Panc1 (cell line): ENCODE measurements at regions not wholly inside any gene's neighbourhood (a gene's known extent, or its start where the extent isn't known, plus 50 kb on each side); places are given as distances from the start of the nearest gene placed in this dataset.

Source experiments
- ATAC-seq: fragments of 200-7000 bp; cut with Tn5 transposase; 2 replicates; pipeline ENCODE4 v1.9.1; 2020; ENCODE audit warnings: mild to moderate bottlenecking, moderate library complexity
- BruUV-seq: library from RNA; stranded (reverse); fragments of 400-500 nt; replicated peaks from 2 replicates; lab custom pipeline; 2021; lab: Mats Ljungman, UMichigan
- CTCF ChIA-PET: fragments of 300-600 bp; sonication (Branson Sonifier 250); formaldehyde crosslinking; loops from one replicate; lab custom pipeline; 2022; ENCODE audit warnings: antibody characterized with exemption; lab: Charles Lee
- POLR2A ChIA-PET: fragments of 300-600 bp; sonication (Branson Sonifier 250); formaldehyde crosslinking; loops from one replicate; lab custom pipeline; 2022; ENCODE audit warnings: antibody characterized with exemption; lab: Charles Lee
- DNase-seq: peaks from one replicate; pipeline ENCODE4 v3.0.0-alpha.2; 2010; ENCODE audit warnings: low read depth, low spot score
- H3K27ac ChIP-seq: 2 replicates; pipeline ENCODE4 v1.5.1; 2011; ENCODE audit warnings: mild to moderate bottlenecking, low read length, inconsistent platforms
- H3K27me3 ChIP-seq: fragments of 200-500 bp; sonication (Bioruptor generic); 2 replicates; pipeline ENCODE4 v1.6.0; 2014; ENCODE audit warnings: low read length, inconsistent platforms; ENCODE audit not compliant: control insufficient read depth, insufficient read depth
- H3K36me3 ChIP-seq: fragments of 200-500 bp; sonication (Bioruptor generic); 2 replicates; pipeline ENCODE4 v1.5.1; 2014; ENCODE audit warnings: inconsistent platforms, mild to moderate bottlenecking, low read length, moderate library complexity; ENCODE audit not compliant: control insufficient read depth, insufficient read depth
- H3K4me1 ChIP-seq: 2 replicates; pipeline ENCODE4 v1.5.1; 2011; ENCODE audit warnings: inconsistent platforms, mild to moderate bottlenecking, low read length, moderate library complexity; ENCODE audit not compliant: control insufficient read depth, insufficient read depth
- H3K4me3 ChIP-seq, 2 experiments: 2 replicates each; pipeline ENCODE4 v1.5.1; 2011 to 2012; ENCODE audit warnings: low read depth in 2 of 2, low read length in 2 of 2, mild to moderate bottlenecking in 2 of 2, inconsistent platforms in 1 of 2, moderate library complexity in 1 of 2
- H3K9me3 ChIP-seq: fragments of 200-500 bp; sonication (Bioruptor generic); 2 replicates; pipeline ENCODE4 v1.5.1; 2014; ENCODE audit warnings: low read depth, mild to moderate bottlenecking, inconsistent platforms, low read length, moderate library complexity; ENCODE audit not compliant: control insufficient read depth, insufficient read depth
- CTCF ChIP-seq: fragments of 450-650 bp; IDR thresholded peaks from 2 replicates; pipeline ENCODE4 v1.5.1; 2017; ENCODE audit warnings: mild to moderate bottlenecking
- POLR2AphosphoS5 ChIP-seq: IDR thresholded peaks from 2 replicates; pipeline ENCODE4 v1.6.1; 2012; ENCODE audit warnings: mild to moderate bottlenecking, low read depth, low read length, moderate library complexity
- REST ChIP-seq, 2 experiments: IDR thresholded peaks; 2 replicates each; pipeline ENCODE4 v1.6.1; 2011 to 2012; ENCODE audit warnings: low read depth in 2 of 2, control low read depth in 1 of 2, low read length in 1 of 2, mild to moderate bottlenecking in 1 of 2, moderate library complexity in 1 of 2; ENCODE audit not compliant: insufficient read depth in 1 of 2
- SIN3A ChIP-seq: IDR thresholded peaks from 2 replicates; pipeline ENCODE4 v1.6.1; 2012; ENCODE audit warnings: low read depth, mild to moderate bottlenecking, low read length, moderate library complexity, borderline replicate concordance; ENCODE audit not compliant: insufficient read depth
- TCF7L2 ChIP-seq: IDR thresholded peaks from 2 replicates; pipeline ENCODE4 v1.6.1; 2011; ENCODE audit warnings: mild to moderate bottlenecking, low read depth, low read length, inconsistent platforms
- in situ Hi-C: cut with HindIII; loops from 2 replicates; pipeline ENCODE4 v1.10.0; 2016; ENCODE audit warnings: low sequenced_read_pairs, low pct_unique_long_range_greater_than_20kb
- intact Hi-C: fragments of 100-400 bp; cut with micrococcal nuclease; formaldehyde crosslinking; loops from one replicate; pipeline ENCODE4 v1.10.0; 2022; ENCODE audit not compliant: unreplicated experiment

DNA sequence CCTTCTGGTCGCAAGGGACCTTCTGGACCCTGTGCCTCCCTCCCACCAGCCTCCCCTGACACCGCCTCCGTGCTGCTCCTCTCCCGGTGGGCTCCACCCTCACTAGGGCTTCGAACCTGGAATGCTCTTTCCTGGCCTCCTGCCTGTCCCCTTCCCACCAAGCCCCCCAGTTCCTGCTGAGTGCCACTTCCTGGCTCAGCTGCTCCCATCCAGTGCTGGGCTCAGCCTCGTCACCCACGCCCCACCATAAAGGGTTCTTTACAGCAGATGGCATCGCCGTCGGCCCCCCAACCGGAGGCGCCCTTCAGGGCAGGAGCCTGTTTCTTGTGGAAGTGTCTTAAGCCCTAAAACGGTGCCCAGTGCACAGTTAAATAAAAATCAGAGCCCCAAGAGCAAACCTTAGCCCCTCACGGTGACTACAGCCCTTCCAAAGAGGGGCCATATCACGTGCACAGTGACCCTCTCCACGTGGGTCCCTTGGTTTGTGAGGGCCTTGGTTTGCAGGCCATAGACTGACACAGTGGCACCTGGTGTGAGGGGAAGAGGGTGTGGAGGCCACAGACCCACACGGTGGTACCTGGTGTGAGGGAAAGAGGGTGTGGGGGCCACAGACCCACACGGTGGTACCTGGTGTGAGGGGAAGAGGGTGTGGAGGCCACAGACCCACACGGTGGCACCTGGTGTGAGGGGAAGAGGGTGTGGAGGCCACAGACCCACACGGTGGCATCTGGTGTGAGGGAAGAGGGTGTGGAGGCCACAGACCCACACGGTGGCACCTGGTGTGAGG lies 111.4 kb downstream of the METRNL start:
- DNase-seq: no peak
- Histone ChIP-seq H3K4me1 (no peaks in the 10 kb centered on the region), H3K27ac (no peak overlapping the region), H3K4me3 (no peak overlapping the region), H3K36me3 (no peaks in the 10 kb centered on the region), H3K9me3 (no peaks in the 10 kb centered on the region), H3K27me3 (no peaks in the 10 kb centered on the region)
- no TSS peak for BruUV-seq
- no peak for ATAC-seq
- in situ Hi-C loops (no loop called here), intact Hi-C loops (no loop called here)
- ChIA-PET POLR2A (no interaction called here), CTCF (no interaction called here)
- TF ChIP-seq SIN3A: no peak
- no peak for TF ChIP-seq REST (IDR thresholded peaks at IDR 0.05; ENCODE audit: insufficient read depth in 1 of 2, low read depth in 2 of 2, low read length in 1 of 2)
- TF ChIP-seq CTCF: no peak
- TF ChIP-seq TCF7L2: no peak
- no peak for TF ChIP-seq POLR2AphosphoS5

- no peak for DNase-seq
- in situ Hi-C loops: no loop called here
- Histone ChIP-seq H3K36me3 (no peaks in the 10 kb centered on the region), H3K27me3 (no peaks in the 10 kb centered on the region), H3K4me3 (no peak overlapping the region), H3K27ac (no peak overlapping the region), H3K4me1 (no peaks in the 10 kb centered on the region), H3K9me3 (no peaks in the 10 kb centered on the region)
- CTCF ChIA-PET: no interaction called here
- POLR2A ChIA-PET: no interaction called here
- no TSS peak for BruUV-seq
- ATAC-seq: no peak
- TF ChIP-seq TCF7L2 (no peak), SIN3A (no peak)
- intact Hi-C loops: no loop called here
Measured at GRCh38 chr17:83191388-83192160, 112.2 kb downstream of the METRNL start.
